ENCODE measurements at regions not wholly inside any gene's neighbourhood (a gene's known extent, or its start where the extent isn't known, plus 50 kb on each side); places are given as distances from the start of the nearest gene placed in this dataset.

- Histone ChIP-seq H3K27ac (ENCODE audit: low read depth, low read length) (no peak overlapping the region), H3K36me3 (ENCODE audit: insufficient read depth, low read length) (no peaks in the 10 kb centered on the region), H2AFZ (ENCODE audit: low read length) (no peak overlapping the region), H3K4me2 (ENCODE audit: insufficient read depth, low read length) (no peak overlapping the region), H3K79me2 (ENCODE audit: insufficient read depth, low read length) (no peaks in the 10 kb centered on the region), H3K27me3 (ENCODE audit: insufficient read depth, low read length) (no peaks in the 10 kb centered on the region), H3K4me3 (ENCODE audit: insufficient read depth, low read length) (no peak overlapping the region), H3K4me1 (ENCODE audit: insufficient read depth, low read length) (no peaks in the 10 kb centered on the region), H3K9me3 (ENCODE audit: low read depth, low read length) (no peaks in the 10 kb centered on the region), H4K20me1 (ENCODE audit: insufficient read depth, low read length) (no peaks in the 10 kb centered on the region)
- TF ChIP-seq CTCF (IDR thresholded peaks at IDR 0.05; ENCODE audit: extremely low read depth, low read depth, low read length) = no peak
- DNase-seq (ENCODE audit: insufficient read length, low spot score, missing footprints) = no peak
Measured at GRCh38 chr9:89749500-89750116, 144.8 kb downstream of the GADD45G start.

- DNase-seq (ENCODE audit: insufficient read length, low spot score, missing footprints) = no peak
Measured at GRCh38 chr9:89750117-89750791, 145.4 kb downstream of the GADD45G start.

DNA sequence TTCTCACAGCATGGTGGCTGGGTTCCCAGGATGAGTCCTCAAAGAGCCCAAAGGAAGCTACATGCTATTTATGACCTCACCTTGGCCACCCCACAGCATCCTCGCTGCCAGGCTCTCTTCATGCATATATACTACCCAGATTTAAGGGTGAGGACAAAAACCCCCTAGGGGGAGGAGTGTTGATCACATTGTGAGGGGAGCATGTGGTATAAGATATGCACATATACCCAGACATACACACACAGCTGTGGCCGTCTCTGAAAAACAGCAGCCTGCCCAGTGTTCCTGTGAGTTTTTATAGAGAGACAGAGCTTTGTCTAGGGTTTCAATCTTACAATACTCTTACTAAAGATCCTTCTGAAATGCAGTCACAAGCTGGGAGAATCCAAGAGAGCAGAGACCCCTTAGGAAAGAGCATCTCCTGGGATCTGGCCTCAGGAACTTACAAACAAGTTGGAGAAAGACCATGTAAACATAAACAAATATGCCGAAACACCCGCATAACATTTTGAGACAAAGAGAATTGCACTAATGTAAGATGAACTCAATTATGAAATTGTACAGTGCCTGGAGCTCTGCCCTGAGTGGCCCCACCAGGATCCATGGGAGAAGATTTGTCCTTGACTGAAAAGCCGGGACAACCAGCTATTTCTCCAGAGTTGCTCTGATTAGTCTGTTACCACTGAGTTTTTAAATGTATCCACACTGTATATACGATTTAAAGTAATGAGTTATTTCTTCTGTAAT, 146.4 kb downstream of the GADD45G start:
- no peak for TF ChIP-seq CTCF (IDR thresholded peaks at IDR 0.05; ENCODE audit: extremely low read depth, low read depth, low read length)
- Histone ChIP-seq H3K4me3 (ENCODE audit: insufficient read depth, low read length) (no peak overlapping the region), H3K27ac (ENCODE audit: low read depth, low read length) (no peak overlapping the region), H3K9me3 (ENCODE audit: low read depth, low read length) (no peaks in the 10 kb centered on the region), H3K4me2 (ENCODE audit: insufficient read depth, low read length) (no peak overlapping the region), H3K36me3 (ENCODE audit: insufficient read depth, low read length) (no peaks in the 10 kb centered on the region), H3K4me1 (ENCODE audit: insufficient read depth, low read length) (no peaks in the 10 kb centered on the region), H3K79me2 (ENCODE audit: insufficient read depth, low read length) (no peaks in the 10 kb centered on the region), H2AFZ (ENCODE audit: low read length) (no peak overlapping the region), H3K27me3 (ENCODE audit: insufficient read depth, low read length) (no peaks in the 10 kb centered on the region), H4K20me1 (ENCODE audit: insufficient read depth, low read length) (no peaks in the 10 kb centered on the region)
- no peak for DNase-seq (ENCODE audit: insufficient read length, low spot score, missing footprints)

More at GRCh38 chr9:89750117-89750791, 145.4 kb downstream of the GADD45G start:
- TF ChIP-seq CTCF (IDR thresholded peaks at IDR 0.05; ENCODE audit: extremely low read depth, low read depth, low read length) = no peak
- Histone ChIP-seq H3K4me2 (ENCODE audit: insufficient read depth, low read length) (no peak overlapping the region), H3K79me2 (ENCODE audit: insufficient read depth, low read length) (no peaks in the 10 kb centered on the region), H3K4me1 (ENCODE audit: insufficient read depth, low read length) (no peaks in the 10 kb centered on the region), H4K20me1 (ENCODE audit: insufficient read depth, low read length) (no peaks in the 10 kb centered on the region), H3K9me3 (ENCODE audit: low read depth, low read length) (no peaks in the 10 kb centered on the region), H3K27ac (ENCODE audit: low read depth, low read length) (no peak overlapping the region), H2AFZ (ENCODE audit: low read length) (no peak overlapping the region), H3K4me3 (ENCODE audit: insufficient read depth, low read length) (no peak overlapping the region), H3K27me3 (ENCODE audit: insufficient read depth, low read length) (no peaks in the 10 kb centered on the region), H3K36me3 (ENCODE audit: insufficient read depth, low read length) (no peaks in the 10 kb centered on the region)

- H3K79me2 ChIP-seq (ENCODE audit: insufficient read depth, low read length) = no peaks in the 10 kb centered on the region
- H3K9me3 ChIP-seq (ENCODE audit: low read depth, low read length) = no peaks in the 10 kb centered on the region
- DNase-seq (ENCODE audit: insufficient read length, low spot score, missing footprints) = no peak
- no peaks in the 10 kb centered on the region for H3K4me1 ChIP-seq (ENCODE audit: insufficient read depth, low read length)
- H3K27me3 ChIP-seq (ENCODE audit: insufficient read depth, low read length) = no peaks in the 10 kb centered on the region
- no peak for TF ChIP-seq CTCF (IDR thresholded peaks at IDR 0.05; ENCODE audit: extremely low read depth, low read depth, low read length)
- no peak overlapping the region for H2AFZ ChIP-seq (ENCODE audit: low read length)
- no peaks in the 10 kb centered on the region for H4K20me1 ChIP-seq (ENCODE audit: insufficient read depth, low read length)
- H3K36me3 ChIP-seq (ENCODE audit: insufficient read depth, low read length) = no peaks in the 10 kb centered on the region
- H3K4me2 ChIP-seq (ENCODE audit: insufficient read depth, low read length) = no peak overlapping the region
- H3K4me3 ChIP-seq (ENCODE audit: insufficient read depth, low read length) = no peak overlapping the region
- no peak overlapping the region for H3K27ac ChIP-seq (ENCODE audit: low read depth, low read length)
Measured at GRCh38 chr9:89752154-89752553, 147.3 kb downstream of the GADD45G start.
